ENCODE measurements at regions not wholly inside any gene's neighbourhood (a gene's known extent, or its start where the extent isn't known, plus 50 kb on each side); places are given as distances from the start of the nearest gene placed in this dataset.

GRCh38 chr1:164440232-164440631 is 118.8 kb upstream of the PBX1 start (continued):
- TF ChIP-seq ARID4B (CRISPR knock-in tag; IDR thresholded peaks at IDR 0.05; ENCODE audit: borderline replicate concordance) (no peak), ZNF317 (CRISPR knock-in tag; IDR thresholded peaks at IDR 0.05; ENCODE audit: borderline replicate concordance, low read depth) (no peak), ZNF232 (CRISPR knock-in tag; IDR thresholded peaks at IDR 0.05) (no peak), E2F4 (CRISPR knock-in tag; IDR thresholded peaks at IDR 0.05; ENCODE audit: borderline replicate concordance, low read depth) (no peak)

- Mint-ChIP-seq H3K27ac (no peak overlapping the region), H3K9me3 (no peaks in the 10 kb centered on the region; the same call in 1 of the 2 replicates), H3K4me1 (0 out of 2 replicates have a peak, but pooled peaks cover 5% of the 10 kb centered on the region), H3K36me3 (no peaks in the 10 kb centered on the region), H3K27me3 (ENCODE audit: low read depth) (no peaks in the 10 kb centered on the region), H3K4me3 (no peak overlapping the region)
- ChIA-PET CTCF (interaction anchor here (0.6 kb wide), 1 partner anchor 25 kb away, joined by 4 read pairs; no protein-coding TSS in a partner anchor), POLR2A (no interaction called here)
- DNase-seq (ENCODE audit: low spot score) (no peak), ATAC-seq (no peak)
- TF ChIP-seq, protein P1, sequence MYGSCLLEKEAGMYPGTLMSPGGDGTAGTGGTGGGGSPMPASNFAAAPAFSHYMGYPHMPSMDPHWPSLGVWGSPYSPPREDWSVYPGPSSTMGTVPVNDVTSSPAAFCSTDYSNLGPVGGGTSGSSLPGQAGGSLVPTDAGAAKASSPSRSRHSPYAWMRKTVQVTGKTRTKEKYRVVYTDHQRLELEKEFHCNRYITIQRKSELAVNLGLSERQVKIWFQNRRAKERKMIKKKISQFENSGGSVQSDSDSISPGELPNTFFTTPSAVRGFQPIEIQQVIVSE (CRISPR knock-in tag; IDR thresholded peaks at IDR 0.05; ENCODE audit: borderline replicate concordance) = no peak
- TF ChIP-seq AFF4 (CRISPR knock-in tag; IDR thresholded peaks at IDR 0.05; ENCODE audit: borderline replicate concordance) (no peak), ATF1 (CRISPR knock-in tag; IDR thresholded peaks at IDR 0.05) (no peak), ESRRA (CRISPR knock-in tag; IDR thresholded peaks at IDR 0.05; ENCODE audit: borderline replicate concordance) (no peak), E2F4 (CRISPR knock-in tag; IDR thresholded peaks at IDR 0.05; ENCODE audit: borderline replicate concordance, low read depth) (no peak), TEAD1 (CRISPR knock-in tag; IDR thresholded peaks at IDR 0.05) (no peak), EMX1 (CRISPR knock-in tag; IDR thresholded peaks at IDR 0.05) (no peak), ZNF219 (CRISPR knock-in tag; IDR thresholded peaks at IDR 0.05; ENCODE audit: borderline replicate concordance) (no peak), ZNF423 (CRISPR knock-in tag; IDR thresholded peaks at IDR 0.05) (no peak), ZNF512 (CRISPR knock-in tag; IDR thresholded peaks at IDR 0.05; ENCODE audit: borderline replicate concordance) (no peak), RELA (CRISPR knock-in tag; IDR thresholded peaks at IDR 0.05; ENCODE audit: borderline replicate concordance) (no peak), GTF2I (CRISPR knock-in tag; conservative IDR thresholded peaks at IDR 0.05) (no peak), TP53 (CRISPR knock-in tag; IDR thresholded peaks at IDR 0.05) (no peak)
- TF ChIP-seq, protein P2, sequence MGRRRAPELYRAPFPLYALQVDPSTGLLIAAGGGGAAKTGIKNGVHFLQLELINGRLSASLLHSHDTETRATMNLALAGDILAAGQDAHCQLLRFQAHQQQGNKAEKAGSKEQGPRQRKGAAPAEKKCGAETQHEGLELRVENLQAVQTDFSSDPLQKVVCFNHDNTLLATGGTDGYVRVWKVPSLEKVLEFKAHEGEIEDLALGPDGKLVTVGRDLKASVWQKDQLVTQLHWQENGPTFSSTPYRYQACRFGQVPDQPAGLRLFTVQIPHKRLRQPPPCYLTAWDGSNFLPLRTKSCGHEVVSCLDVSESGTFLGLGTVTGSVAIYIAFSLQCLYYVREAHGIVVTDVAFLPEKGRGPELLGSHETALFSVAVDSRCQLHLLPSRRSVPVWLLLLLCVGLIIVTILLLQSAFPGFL (CRISPR knock-in tag; IDR thresholded peaks at IDR 0.05; ENCODE audit: borderline replicate concordance) = no peak
Measured at GRCh38 chr1:164443166-164443565, 115.8 kb upstream of the PBX1 start.

Measured in WTC11 (cell line).